ENCODE measurements at regions not wholly inside any gene's neighbourhood (a gene's known extent, or its start where the extent isn't known, plus 50 kb on each side); places are given as distances from the start of the nearest gene placed in this dataset.

GRCh38 chr5:167633931-167634341, 657.5 kb upstream of the WWC1 start:
- no peaks in the 10 kb centered on the region for H3K9me3 ChIP-seq (ENCODE audit: control extremely low read depth in 1 of 3, control insufficient read depth in 2 of 3, insufficient read depth in 1 of 3, low read length in 2 of 3)
- POLR2A ChIA-PET = no interaction called here
- no peaks in the 10 kb centered on the region for H3K4me1 Mint-ChIP-seq
- H3K27me3 ChIP-seq (replicated peaks in 1 of 4; ENCODE audit: control extremely low read depth in 1 of 4, control insufficient read depth in 3 of 4, insufficient read depth in 4 of 4, low read length in 3 of 4) = no peaks in the 10 kb centered on the region
- intact Hi-C loops (cut with micrococcal nuclease) = no loop called here
- DNase-seq = no peak
- no peak overlapping the region for H3K4me2 ChIP-seq (replicated peaks; ENCODE audit: low read depth, low read length, poor library complexity, severe bottlenecking)
- H3K27me3 Mint-ChIP-seq = no peaks in the 10 kb centered on the region
- WGBS (ENCODE audit: insufficient coverage) = 75% methylated on average over 1 of the region's 2 CpGs
- no peaks in the 10 kb centered on the region for H4K20me1 ChIP-seq (ENCODE audit: control insufficient read depth, insufficient read depth, low read length, poor library complexity, severe bottlenecking)
- no peak overlapping the region for H3K4me3 ChIP-seq (ENCODE audit: control extremely low read depth in 1 of 5, extremely low read depth in 1 of 5, insufficient read depth in 1 of 5, low read depth in 2 of 5, low read length in 4 of 5)
- H3K9me3 Mint-ChIP-seq (ENCODE audit: insufficient read depth) = no peaks in the 10 kb centered on the region
- H2AFZ ChIP-seq (ENCODE audit: insufficient read depth, low read depth, low read length, poor library complexity, severe bottlenecking) = no peak overlapping the region
- ATAC-seq (ENCODE audit: low read depth) = no peak
- no peaks in the 10 kb centered on the region for H3K4me1 ChIP-seq (ENCODE audit: control insufficient read depth in 2 of 2, insufficient read depth in 2 of 2, low read length in 2 of 2)
- H3K27ac ChIP-seq (ENCODE audit: low read length in 2 of 2) = no peak overlapping the region
- H3K4me3 Mint-ChIP-seq = no peak overlapping the region
- H3K27ac Mint-ChIP-seq = no peak overlapping the region
- no peak overlapping the region for H3K9ac ChIP-seq (ENCODE audit: low read length)
- no peaks in the 10 kb centered on the region for H3K36me3 ChIP-seq (replicated peaks in 1 of 2; ENCODE audit: control extremely low read depth in 1 of 2, control insufficient read depth in 1 of 2, extremely low read depth in 1 of 2, insufficient read depth in 2 of 2, low read length in 1 of 2)
- CTCF ChIA-PET = no interaction called here
- H3K79me2 ChIP-seq (ENCODE audit: control insufficient read depth, insufficient read depth, low read length) = no peaks in the 10 kb centered on the region
- TF ChIP-seq EZH2 (IDR thresholded peaks at IDR 0.05; ENCODE audit: borderline replicate concordance, insufficient read depth, low read depth, low read length, poor library complexity, severe bottlenecking) = no peak
- TF ChIP-seq, protein P1, sequence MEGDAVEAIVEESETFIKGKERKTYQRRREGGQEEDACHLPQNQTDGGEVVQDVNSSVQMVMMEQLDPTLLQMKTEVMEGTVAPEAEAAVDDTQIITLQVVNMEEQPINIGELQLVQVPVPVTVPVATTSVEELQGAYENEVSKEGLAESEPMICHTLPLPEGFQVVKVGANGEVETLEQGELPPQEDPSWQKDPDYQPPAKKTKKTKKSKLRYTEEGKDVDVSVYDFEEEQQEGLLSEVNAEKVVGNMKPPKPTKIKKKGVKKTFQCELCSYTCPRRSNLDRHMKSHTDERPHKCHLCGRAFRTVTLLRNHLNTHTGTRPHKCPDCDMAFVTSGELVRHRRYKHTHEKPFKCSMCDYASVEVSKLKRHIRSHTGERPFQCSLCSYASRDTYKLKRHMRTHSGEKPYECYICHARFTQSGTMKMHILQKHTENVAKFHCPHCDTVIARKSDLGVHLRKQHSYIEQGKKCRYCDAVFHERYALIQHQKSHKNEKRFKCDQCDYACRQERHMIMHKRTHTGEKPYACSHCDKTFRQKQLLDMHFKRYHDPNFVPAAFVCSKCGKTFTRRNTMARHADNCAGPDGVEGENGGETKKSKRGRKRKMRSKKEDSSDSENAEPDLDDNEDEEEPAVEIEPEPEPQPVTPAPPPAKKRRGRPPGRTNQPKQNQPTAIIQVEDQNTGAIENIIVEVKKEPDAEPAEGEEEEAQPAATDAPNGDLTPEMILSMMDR (IDR thresholded peaks at IDR 0.05) = no peak

GRCh38 chr5:167634432-167634831, 657.0 kb upstream of the WWC1 start:
- no peaks in the 10 kb centered on the region for H3K9me3 Mint-ChIP-seq (ENCODE audit: insufficient read depth)
- intact Hi-C loops (cut with micrococcal nuclease) = no loop called here
- H3K36me3 ChIP-seq (replicated peaks in 1 of 2; ENCODE audit: control extremely low read depth in 1 of 2, control insufficient read depth in 1 of 2, extremely low read depth in 1 of 2, insufficient read depth in 2 of 2, low read length in 1 of 2) = no peaks in the 10 kb centered on the region
- H3K4me1 ChIP-seq (ENCODE audit: control insufficient read depth in 2 of 2, insufficient read depth in 2 of 2, low read length in 2 of 2) = no peaks in the 10 kb centered on the region
- ChIA-PET POLR2A (no interaction called here), CTCF (no interaction called here)
- H3K27ac ChIP-seq (ENCODE audit: low read length in 2 of 2) = no peak overlapping the region
- H3K9me3 ChIP-seq (ENCODE audit: control extremely low read depth in 1 of 3, control insufficient read depth in 2 of 3, insufficient read depth in 1 of 3, low read length in 2 of 3) = no peaks in the 10 kb centered on the region
- no peak overlapping the region for H3K4me3 ChIP-seq (ENCODE audit: control extremely low read depth in 1 of 5, extremely low read depth in 1 of 5, insufficient read depth in 1 of 5, low read depth in 2 of 5, low read length in 4 of 5)
- no peaks in the 10 kb centered on the region for H3K79me2 ChIP-seq (ENCODE audit: control insufficient read depth, insufficient read depth, low read length)
- WGBS (ENCODE audit: insufficient coverage) = no CpG with 5 or more reads among the region's 1 CpG
- H3K4me3 Mint-ChIP-seq = no peak overlapping the region
- DNase-seq (no peak), ATAC-seq (ENCODE audit: low read depth) (no peak)
- H3K27me3 ChIP-seq (replicated peaks in 1 of 4; ENCODE audit: control extremely low read depth in 1 of 4, control insufficient read depth in 3 of 4, insufficient read depth in 4 of 4, low read length in 3 of 4) = no peaks in the 10 kb centered on the region
- TF ChIP-seq, protein P1 (IDR thresholded peaks at IDR 0.05) = no peak
- no peak for TF ChIP-seq EZH2 (IDR thresholded peaks at IDR 0.05; ENCODE audit: borderline replicate concordance, insufficient read depth, low read depth, low read length, poor library complexity, severe bottlenecking)
- H3K4me2 ChIP-seq (replicated peaks; ENCODE audit: low read depth, low read length, poor library complexity, severe bottlenecking) = no peak overlapping the region
- no peak overlapping the region for H3K27ac Mint-ChIP-seq
- no peaks in the 10 kb centered on the region for H3K4me1 Mint-ChIP-seq
- no peak overlapping the region for H2AFZ ChIP-seq (ENCODE audit: insufficient read depth, low read depth, low read length, poor library complexity, severe bottlenecking)
- H3K9ac ChIP-seq (ENCODE audit: low read length) = no peak overlapping the region
- no peaks in the 10 kb centered on the region for H3K27me3 Mint-ChIP-seq
- H4K20me1 ChIP-seq (ENCODE audit: control insufficient read depth, insufficient read depth, low read length, poor library complexity, severe bottlenecking) = no peaks in the 10 kb centered on the region
